HPDE6-E6E7 (cell line): ENCODE measurements at regions not wholly inside any gene's neighbourhood (a gene's known extent, or its start where the extent isn't known, plus 50 kb on each side); places are given as distances from the start of the nearest gene placed in this dataset.

Source experiments
- DNase-seq: peaks from one replicate; pipeline ENCODE4 v3.0.0; 2011; ENCODE audit warnings: missing footprints; ENCODE audit errors: extremely low spot score

DNA sequence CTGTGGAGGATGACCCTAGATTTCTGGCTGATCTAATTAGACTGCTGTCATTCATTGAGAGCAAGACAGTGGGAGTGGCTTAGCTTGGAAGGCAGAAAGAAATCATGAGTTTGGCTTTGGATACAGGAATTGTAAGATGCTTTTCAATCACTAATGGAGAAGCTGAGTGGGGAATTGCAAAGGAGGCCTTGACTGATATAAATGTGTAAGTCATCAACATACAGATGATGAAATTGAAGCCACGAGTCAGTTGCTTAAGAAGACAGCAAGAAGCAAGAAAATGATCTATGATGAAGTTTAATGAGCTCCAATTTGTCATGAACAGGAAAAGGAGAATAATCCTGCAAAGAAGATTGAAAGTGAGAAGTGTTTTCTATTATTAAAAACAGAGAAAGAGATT lies 136.7 kb upstream of the C1QTNF7 start:
- no peak for DNase-seq

DNA sequence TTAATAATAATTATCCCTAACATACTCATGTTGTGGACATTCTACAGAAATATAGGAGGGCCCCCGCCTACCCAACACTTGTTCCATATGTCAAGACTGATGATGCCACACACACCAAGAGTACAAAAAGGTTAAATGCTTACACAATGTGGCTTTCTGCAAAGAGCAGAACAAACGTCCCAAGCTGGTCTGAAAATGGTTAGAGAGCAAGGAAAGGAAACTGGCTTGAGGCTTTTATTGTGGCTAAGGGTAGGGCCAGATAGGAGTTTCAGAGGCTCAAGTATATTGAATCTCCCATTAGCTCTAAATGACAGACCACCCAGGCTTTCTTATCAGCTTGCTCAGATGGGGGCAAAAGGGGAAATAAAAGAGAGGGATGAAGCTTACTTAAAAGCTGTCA lies 134.1 kb upstream of the C1QTNF7 start:
- no peak for DNase-seq

- DNase-seq, result no peak
Observed at GRCh38 chr4:15294202-15294601, 133.6 kb upstream of the C1QTNF7 start.

DNA sequence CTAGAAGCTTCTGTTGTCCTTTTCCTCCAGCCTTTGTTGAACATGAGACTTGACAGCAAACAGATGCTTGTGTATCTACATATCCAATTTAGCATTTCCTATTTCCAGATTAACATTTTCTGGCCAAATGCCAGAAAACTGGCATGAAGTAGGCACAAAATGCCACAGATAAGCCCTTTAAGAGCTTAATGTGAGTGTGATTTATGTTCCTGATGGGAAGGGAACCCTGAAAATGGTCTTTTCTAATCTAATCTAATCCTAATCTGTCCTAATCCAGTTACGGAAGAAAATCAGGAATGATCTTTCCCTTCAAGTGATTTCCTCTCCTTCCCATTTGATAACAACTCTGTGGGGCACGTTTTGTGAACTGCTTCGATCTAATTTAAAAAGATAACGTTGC lies 133.0 kb upstream of the C1QTNF7 start:
- DNase-seq, result no peak

- DNase-seq, result no peak
Observed at GRCh38 chr4:15295421-15296162, 132.2 kb upstream of the C1QTNF7 start.

DNA sequence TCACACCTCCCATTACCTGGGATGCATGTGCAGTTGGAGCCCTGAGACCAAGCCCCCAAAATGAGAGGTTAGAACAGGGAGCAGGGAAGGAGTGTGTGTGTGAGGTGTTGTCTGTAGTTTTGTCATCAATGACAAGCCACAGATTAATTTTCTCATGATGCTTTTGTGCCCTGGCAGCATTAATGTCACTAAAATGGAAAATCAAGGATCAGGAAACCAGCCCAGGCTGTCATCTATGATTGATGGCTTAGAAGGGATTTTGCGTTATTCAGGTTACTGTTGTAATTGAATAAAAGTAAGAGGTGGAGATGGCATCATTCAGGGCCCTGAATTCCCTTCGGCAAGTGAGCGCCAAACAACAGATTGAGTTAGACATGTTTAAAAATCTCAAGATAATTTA lies 130.5 kb upstream of the C1QTNF7 start:
- no peak for DNase-seq

DNA sequence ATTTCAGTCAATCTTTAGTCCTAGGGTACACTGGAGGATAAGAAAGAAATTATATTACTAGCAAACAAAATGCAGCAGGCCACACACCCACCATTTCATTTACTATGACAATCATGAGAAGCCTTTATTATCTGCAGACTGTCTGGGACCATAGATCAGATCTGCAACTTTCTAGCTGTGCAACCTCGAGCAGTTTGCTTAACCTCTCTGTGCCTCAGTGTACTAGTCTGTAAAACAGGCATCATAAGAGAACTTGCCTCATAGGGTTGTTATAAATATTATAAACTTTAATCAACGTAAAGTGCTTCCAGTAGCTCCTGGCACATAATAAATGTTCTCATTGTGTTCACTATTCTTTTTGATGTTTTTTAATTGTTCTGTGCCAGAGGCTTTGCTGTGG lies 128.2 kb upstream of the C1QTNF7 start:
- DNase-seq, result no peak

GRCh38 chr4:15303052-15303641 lies 124.7 kb upstream of the C1QTNF7 start:
- no peak for DNase-seq

DNA sequence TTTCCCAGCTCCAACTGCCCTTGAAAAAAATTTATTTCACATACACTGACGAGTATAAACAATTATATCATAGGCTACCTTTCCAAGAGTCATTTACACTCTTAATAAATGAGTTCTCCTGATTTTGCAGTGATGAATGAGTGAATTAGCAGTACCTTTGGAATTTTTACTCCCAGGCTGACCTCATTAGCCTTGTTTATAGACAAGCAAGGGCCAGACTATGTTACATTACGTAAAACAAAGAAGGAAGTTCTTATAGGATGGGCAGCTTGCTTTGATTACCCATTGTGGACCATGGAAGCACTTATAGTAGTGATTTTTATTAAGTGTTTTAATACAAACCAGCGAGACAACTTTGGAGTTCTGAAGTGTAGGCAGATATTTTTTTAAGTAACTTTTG lies 112.9 kb upstream of the C1QTNF7 start:
- no peak for DNase-seq

- no peak for DNase-seq
Observed at GRCh38 chr4:15317246-15317645, 110.6 kb upstream of the C1QTNF7 start.

DNA sequence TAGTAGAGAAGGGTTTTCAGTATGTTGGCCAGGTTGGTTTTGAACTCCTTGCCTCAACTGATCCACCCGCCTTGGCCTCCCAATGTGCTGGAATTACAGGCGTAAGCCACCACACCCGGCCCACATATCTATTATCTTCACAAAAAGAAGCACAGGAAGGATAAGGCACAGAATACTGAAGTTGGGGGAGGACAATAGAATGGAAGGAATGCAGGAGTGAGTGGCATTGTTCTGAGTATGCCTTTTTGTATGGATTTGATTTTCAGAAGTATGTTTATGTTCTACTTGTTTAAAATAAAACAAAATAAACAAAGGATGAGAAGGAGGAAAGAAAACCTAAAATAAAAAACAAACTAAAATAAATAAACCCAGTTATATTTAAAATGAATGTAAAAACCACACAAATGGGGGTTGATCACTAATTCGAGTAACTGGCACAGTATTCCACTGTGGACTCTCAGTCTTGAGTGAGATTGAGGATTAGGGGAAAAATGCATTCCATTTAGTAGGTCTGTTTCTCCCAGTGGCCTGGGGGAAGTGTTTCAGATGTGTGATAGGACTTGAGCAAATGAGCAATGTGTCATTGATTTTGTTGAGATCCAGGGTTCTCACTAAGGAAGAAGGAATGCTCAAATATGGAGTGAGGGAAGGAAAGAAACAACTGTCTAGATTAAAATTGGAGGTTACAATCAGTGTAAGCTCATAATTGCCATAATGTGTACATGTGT lies 109.0 kb upstream of the C1QTNF7 start:
- no peak for DNase-seq

DNA sequence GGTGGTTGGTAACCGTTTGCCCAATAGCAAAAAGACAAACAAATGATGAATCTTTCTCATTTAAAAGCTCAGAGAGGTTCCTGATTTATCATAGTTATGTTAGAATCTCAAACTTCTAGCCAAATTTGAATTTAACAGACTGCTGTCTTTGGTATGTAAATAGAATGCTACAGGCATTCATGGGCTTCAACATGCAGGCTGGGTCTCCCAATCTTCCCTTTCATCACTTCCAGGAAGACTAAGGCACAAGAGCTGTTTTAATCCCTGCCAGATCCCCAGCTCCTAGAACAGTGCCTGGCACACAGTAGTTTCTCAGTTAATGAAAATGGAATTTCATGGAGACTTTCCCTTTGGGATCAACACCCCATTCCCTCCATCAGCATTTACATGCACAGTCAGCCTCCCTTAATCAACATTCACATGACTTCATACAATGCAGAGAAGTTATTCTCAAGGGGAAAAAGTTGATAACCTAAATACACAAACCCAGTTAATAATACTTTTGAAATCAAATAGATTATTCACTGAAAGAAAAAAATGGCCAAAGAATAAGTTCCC lies 107.6 kb upstream of the C1QTNF7 start:
- DNase-seq, result no peak

GRCh38 chr4:15322006-15322405 lies 105.8 kb upstream of the C1QTNF7 start:
- no peak for DNase-seq

DNA sequence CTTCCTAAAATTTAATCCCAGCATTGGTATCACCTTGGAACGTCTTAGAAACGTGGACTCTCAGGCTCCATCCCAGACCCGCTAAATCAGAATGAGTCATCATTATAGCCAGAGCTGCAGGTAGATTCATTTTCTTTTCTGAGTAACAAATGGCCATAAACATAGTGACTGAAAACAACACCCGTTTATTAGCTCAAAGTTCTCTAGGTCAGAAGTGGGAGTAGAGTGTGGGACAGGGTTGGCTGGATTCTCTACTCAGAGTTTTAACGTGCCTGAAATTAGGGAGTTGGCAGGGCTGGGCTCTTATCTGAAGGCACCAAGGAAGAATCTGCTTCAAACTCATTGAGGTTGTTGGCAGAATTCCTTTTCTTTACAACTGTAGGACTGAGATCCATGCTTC lies 101.8 kb upstream of the C1QTNF7 start:
- no peak for DNase-seq

- DNase-seq, result no peak
Observed at GRCh38 chr4:15327311-15328298, 100.2 kb upstream of the C1QTNF7 start.

- DNase-seq, result no peak
Observed at GRCh38 chr4:15331930-15332329, 95.9 kb upstream of the C1QTNF7 start.

GRCh38 chr4:15332377-15332776 lies 95.5 kb upstream of the C1QTNF7 start:
- DNase-seq, result no peak

GRCh38 chr4:15333692-15334633 lies 93.9 kb upstream of the C1QTNF7 start:
- no peak for DNase-seq

GRCh38 chr4:15336410-15337167 lies 91.2 kb upstream of the C1QTNF7 start:
- DNase-seq, result peak; percentile 21
